ENCODE measurements at regions not wholly inside any gene's neighbourhood (a gene's known extent, or its start where the extent isn't known, plus 50 kb on each side); places are given as distances from the start of the nearest gene placed in this dataset.
A peak's percentile ranks its signal among the peaks of the same experiment; 100 is the strongest.
"Not testable (repeated sequence)": the region's sequence is repeated elsewhere in the genome, so short reads cannot be mapped to it uniquely, and the experiment has no call there.

- H3K27me3 ChIP-seq (ENCODE audit: insufficient read depth, low read length); H3K56ac ChIP-seq (ENCODE audit: insufficient read length, low read depth, low read length); H3K79me1 ChIP-seq (ENCODE audit: insufficient read depth, low read depth, low read length, poor library complexity, severe bottlenecking); H3T11ph ChIP-seq (ENCODE audit: low read length); H2BK20ac ChIP-seq (ENCODE audit: low read depth, low read length, poor library complexity, severe bottlenecking); H3K4ac ChIP-seq (ENCODE audit: low read depth, low read length); H3K27ac ChIP-seq (ENCODE audit: insufficient read length, low read depth, low read length); H3K27me3 Mint-ChIP-seq (ENCODE audit: low read depth); H3K4me1 Mint-ChIP-seq; H4K5ac ChIP-seq (ENCODE audit: insufficient read length, low read depth, low read length); H3K4me1 ChIP-seq (ENCODE audit: insufficient read depth, low read length); H2BK12ac ChIP-seq (ENCODE audit: insufficient read length, low read depth, low read length); H2BK15ac ChIP-seq (ENCODE audit: low read depth, low read length); H4K91ac ChIP-seq (ENCODE audit: insufficient read length, low read depth, low read length); H4K8ac ChIP-seq (replicated peaks; ENCODE audit: insufficient read length, low read depth, low read length); H4K20me1 ChIP-seq (ENCODE audit: control insufficient read depth, insufficient read depth, insufficient read length); H3K23ac ChIP-seq (ENCODE audit: insufficient read length, low read depth, low read length); H2BK120ac ChIP-seq (ENCODE audit: low read depth, low read length, poor library complexity, severe bottlenecking); H2AK5ac ChIP-seq (ENCODE audit: insufficient read length, low read length); H3K79me2 ChIP-seq (ENCODE audit: insufficient read depth, low read length); H3K23me2 ChIP-seq (ENCODE audit: insufficient read length, low read depth, low read length, poor library complexity, severe bottlenecking); H2BK5ac ChIP-seq (ENCODE audit: insufficient read length, low read length); H3K9me3 ChIP-seq (ENCODE audit: control insufficient read depth, low read depth, low read length): not testable (repeated sequence)
- peak; percentile 34 for DNase-seq
- Histone ChIP-seq H3K9ac (ENCODE audit: extremely low read depth, insufficient read length, low read length) (peak overlapping the region; percentile 68), H3K18ac (ENCODE audit: insufficient read length, low read depth, low read length) (peak overlapping the region; percentile 50), H3K14ac (ENCODE audit: insufficient read depth, low read length) (peak overlapping the region; percentile 84; the same call in 1 of the 2 replicates), H2AFZ (ENCODE audit: low read length) (peak overlapping the region; percentile 56), H3K4me2 (ENCODE audit: insufficient read depth, insufficient read length, low read length) (peak overlapping the region; percentile 51)
- Mint-ChIP-seq H3K36me3 (ENCODE audit: insufficient read depth in 1 of 3, low read depth in 3 of 3) (peaks cover 4 to 17% (median 5%) of the 10 kb centered on the region in 3 experiments; a peak in 5 of 7 replicates), H3K4me3 (peak overlapping the region; percentile 69 to 70), H3K27ac (peak overlapping the region; percentile 85 to 98 (median 96)), H3K9me3 (peaks cover 10 to 16% of the 10 kb centered on the region in 2 experiments; a peak in 4 of 5 replicates)
- no CpG with 5 or more reads among the region's 23 CpGs for WGBS (ENCODE audit: extremely low coverage, insufficient read length, low lambda C conversion rate)
Observed at GRCh38 chr6:82101374-82102114, 146.0 kb downstream of the IBTK start.

DNA sequence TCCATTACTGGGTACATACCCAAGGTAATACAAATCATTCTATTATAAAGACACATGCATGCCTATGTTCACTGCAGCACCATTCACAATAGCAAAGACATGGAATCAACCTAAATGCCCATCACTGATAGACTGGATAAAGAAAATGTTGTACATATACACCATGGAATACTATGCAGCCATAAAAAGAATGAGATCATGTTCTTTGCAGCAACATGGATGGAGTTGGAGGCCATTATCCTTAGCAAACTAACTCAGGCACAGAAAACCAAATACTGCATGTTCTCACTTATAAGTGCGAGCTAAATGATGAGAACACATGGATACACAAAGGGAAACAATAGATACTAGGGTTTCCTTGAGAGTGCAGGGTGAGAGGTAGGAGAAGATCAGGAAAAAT is 146.8 kb downstream of the IBTK start:
- no CpG with 5 or more reads among the region's 1 CpG for WGBS (ENCODE audit: extremely low coverage, insufficient read length, low lambda C conversion rate)
- not testable (repeated sequence) for H3K4ac ChIP-seq (ENCODE audit: low read depth, low read length); H3K4me2 ChIP-seq (ENCODE audit: insufficient read depth, insufficient read length, low read length); H3K79me1 ChIP-seq (ENCODE audit: insufficient read depth, low read depth, low read length, poor library complexity, severe bottlenecking); H4K5ac ChIP-seq (ENCODE audit: insufficient read length, low read depth, low read length); H2BK12ac ChIP-seq (ENCODE audit: insufficient read length, low read depth, low read length); H4K91ac ChIP-seq (ENCODE audit: insufficient read length, low read depth, low read length); H2AK5ac ChIP-seq (ENCODE audit: insufficient read length, low read length); H3K4me1 Mint-ChIP-seq; DNase-seq; H3K23ac ChIP-seq (ENCODE audit: insufficient read length, low read depth, low read length); H3K79me2 ChIP-seq (ENCODE audit: insufficient read depth, low read length); H3K18ac ChIP-seq (ENCODE audit: insufficient read length, low read depth, low read length); H2AFZ ChIP-seq (ENCODE audit: low read length); H3K9ac ChIP-seq (ENCODE audit: extremely low read depth, insufficient read length, low read length); H3K9me3 ChIP-seq (ENCODE audit: control insufficient read depth, low read depth, low read length); H3K27ac ChIP-seq (ENCODE audit: insufficient read length, low read depth, low read length); H3K14ac ChIP-seq (ENCODE audit: insufficient read depth, low read length); H4K20me1 ChIP-seq (ENCODE audit: control insufficient read depth, insufficient read depth, insufficient read length); H3K27me3 ChIP-seq (ENCODE audit: insufficient read depth, low read length); H3K27me3 Mint-ChIP-seq (ENCODE audit: low read depth); H2BK120ac ChIP-seq (ENCODE audit: low read depth, low read length, poor library complexity, severe bottlenecking); H2BK5ac ChIP-seq (ENCODE audit: insufficient read length, low read length); H3K23me2 ChIP-seq (ENCODE audit: insufficient read length, low read depth, low read length, poor library complexity, severe bottlenecking); H2BK20ac ChIP-seq (ENCODE audit: low read depth, low read length, poor library complexity, severe bottlenecking); H4K8ac ChIP-seq (replicated peaks; ENCODE audit: insufficient read length, low read depth, low read length); H2BK15ac ChIP-seq (ENCODE audit: low read depth, low read length); H3T11ph ChIP-seq (ENCODE audit: low read length); H3K56ac ChIP-seq (ENCODE audit: insufficient read length, low read depth, low read length); H3K4me1 ChIP-seq (ENCODE audit: insufficient read depth, low read length)
- Mint-ChIP-seq H3K36me3 (ENCODE audit: insufficient read depth in 1 of 3, low read depth in 3 of 3) (peaks cover 4 to 17% (median 5%) of the 10 kb centered on the region in 3 experiments; a peak in 5 of 7 replicates), H3K9me3 (peaks cover 10 to 16% of the 10 kb centered on the region in 2 experiments; a peak in 4 of 5 replicates), H3K27ac (peak overlapping the region in 1 of 3 experiments; percentile 96; a peak in 1 of 7 replicates), H3K4me3 (peak overlapping the region; percentile 69 to 70; a peak in 1 of 5 replicates)

Data from H9 (cell line).